Omental fat pad (tissue), 3 donors: ENCODE measurements at regions not wholly inside any gene's neighbourhood (a gene's known extent, or its start where the extent isn't known, plus 50 kb on each side); places are given as distances from the start of the nearest gene placed in this dataset.
"Not testable (repeated sequence)": the region's sequence is repeated elsewhere in the genome, so short reads cannot be mapped to it uniquely, and the experiment has no call there.

Experiments
- ATAC-seq: fragments of 150-250 bp; one replicate; pipeline ENCODE4 v1.9.1; 2016; ENCODE audit warnings: mild to moderate bottlenecking, moderate library complexity; ENCODE audit not compliant: low FRiP score
- DNase-seq: peaks from one replicate; pipeline ENCODE4 v3.0.0-alpha.2; 2019; ENCODE audit warnings: low spot score
- CTCF ChIP-seq, 3 donors: fragments of 450-650 bp; IDR thresholded peaks; one replicate each; pipeline ENCODE4 v1.5.1; 2016 to 2017; ENCODE audit warnings: antibody characterized with exemption in 3 of 3, mild to moderate bottlenecking in 3 of 3, moderate library complexity in 2 of 3

GRCh38 chrX:26466387-26466786 is 250.4 kb downstream of the MAGEB5 start:
- ATAC-seq: no peak
- no peak for TF ChIP-seq CTCF (IDR thresholded peaks at IDR 0.05)
- no peak for DNase-seq

- ATAC-seq: no peak
- no peak for TF ChIP-seq CTCF (IDR thresholded peaks at IDR 0.05)
Measured at GRCh38 chrX:26445288-26445687, 229.3 kb downstream of the MAGEB5 start.

GRCh38 chrX:26444417-26444816 is 228.4 kb downstream of the MAGEB5 start:
- not testable (repeated sequence) for ATAC-seq, DNase-seq

More at GRCh38 chrX:26445288-26445687, 229.3 kb downstream of the MAGEB5 start:
- no peak for DNase-seq

GRCh38 chrX:26442340-26442739 is 226.4 kb downstream of the MAGEB5 start:
- ATAC-seq (no peak), DNase-seq (no peak)
- no peak for TF ChIP-seq CTCF (IDR thresholded peaks at IDR 0.05)

GRCh38 chrX:26414534-26414933 is 198.6 kb downstream of the MAGEB5 start:
- DNase-seq: no peak
- no peak for TF ChIP-seq CTCF (IDR thresholded peaks at IDR 0.05)
- ATAC-seq: no peak

GRCh38 chrX:26411045-26411444 is 195.1 kb downstream of the MAGEB5 start:
- no peak for TF ChIP-seq CTCF (IDR thresholded peaks at IDR 0.05)
- ATAC-seq (peak; percentile 95), DNase-seq (no peak)

GRCh38 chrX:26409636-26410035 is 193.7 kb downstream of the MAGEB5 start:
- DNase-seq (no peak), ATAC-seq (no peak)
- TF ChIP-seq CTCF (IDR thresholded peaks at IDR 0.05): no peak

GRCh38 chrX:26387906-26388305 is 171.9 kb downstream of the MAGEB5 start:
- no peak for TF ChIP-seq CTCF (IDR thresholded peaks at IDR 0.05)
- DNase-seq: no peak
- ATAC-seq: no peak
